ENCODE measurements at regions not wholly inside any gene's neighbourhood (a gene's known extent, or its start where the extent isn't known, plus 50 kb on each side); places are given as distances from the start of the nearest gene placed in this dataset.

DNA sequence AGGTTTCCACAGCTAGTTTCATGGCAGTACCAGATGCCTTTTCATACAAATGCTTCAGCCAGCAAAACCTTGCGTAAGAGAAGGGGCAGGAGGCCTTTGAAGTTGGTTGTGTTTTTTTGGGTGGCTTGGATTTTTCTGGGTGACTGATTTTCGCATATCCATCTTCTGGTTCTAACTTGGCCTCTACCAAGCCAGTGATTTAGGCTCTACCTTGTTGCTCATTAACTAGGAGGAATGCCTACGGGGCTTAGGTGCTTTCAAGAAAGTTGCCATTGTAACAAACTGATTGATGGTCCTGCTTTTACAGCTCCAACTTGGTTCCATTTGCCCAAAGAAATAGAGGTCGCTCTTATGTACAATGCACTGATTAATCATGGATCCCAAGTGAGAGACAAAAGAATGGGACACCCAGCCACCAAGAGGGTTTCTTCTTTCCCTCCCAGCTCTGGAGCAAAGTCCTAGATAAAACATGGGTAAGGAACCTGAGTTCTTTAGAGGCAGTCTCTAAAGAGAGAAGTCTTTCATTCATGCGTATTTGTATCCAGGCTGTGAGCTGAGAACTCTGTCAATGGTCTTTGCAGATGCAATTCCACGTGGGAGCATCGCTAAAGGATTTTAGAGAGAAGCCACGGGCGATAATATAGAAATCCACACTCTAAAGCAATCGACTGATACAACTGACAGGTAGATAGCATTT, 92.1 kb upstream of the FGFR2 start:
- H3K4me3 ChIP-seq (replicated peaks in 1 of 2; ENCODE audit: low read depth in 2 of 2, low read length in 2 of 2) = no peak overlapping the region
- TF ChIP-seq CTCF (IDR thresholded peaks at IDR 0.05; ENCODE audit: low read depth, low read length) = no peak
- DNase-seq (ENCODE audit: low read depth in 2 of 2) = no peak

DNA sequence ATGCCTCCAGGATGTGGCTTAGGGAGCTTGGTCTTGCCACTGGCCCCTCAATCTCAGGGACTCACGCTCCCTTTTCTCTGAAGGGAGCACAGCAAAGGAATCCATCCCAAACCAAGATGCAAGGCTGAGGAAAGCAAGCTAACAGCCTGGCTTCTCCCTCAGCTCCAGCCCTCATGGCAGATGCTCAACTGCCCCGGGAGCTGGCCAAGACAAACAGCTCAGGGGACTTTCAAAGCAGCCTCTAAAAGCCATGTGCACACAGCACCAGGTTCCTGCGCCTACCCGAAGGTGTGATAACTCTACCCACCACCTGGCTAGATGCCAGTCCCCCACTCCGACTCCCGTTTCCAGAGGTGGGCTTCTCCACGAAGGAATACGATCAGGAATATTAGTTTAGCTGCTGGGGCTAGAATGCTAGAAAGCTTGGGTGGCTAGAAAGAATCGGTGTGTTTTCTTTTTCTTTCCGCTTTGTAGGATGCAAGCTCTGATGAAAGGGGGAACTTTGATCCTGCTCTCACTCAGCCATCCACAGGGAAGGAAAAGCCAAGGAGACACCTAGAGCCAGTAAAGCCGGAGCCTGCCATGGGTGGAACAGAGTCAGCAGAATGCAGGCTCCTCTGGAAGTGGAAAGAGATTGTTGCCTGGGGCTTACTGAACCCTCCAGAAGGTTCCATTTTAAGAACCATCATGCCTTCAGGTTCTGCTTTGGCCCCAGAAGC, 89.0 kb upstream of the FGFR2 start:
- no peak for DNase-seq (ENCODE audit: low read depth in 2 of 2)
- no peak overlapping the region for H3K4me3 ChIP-seq (replicated peaks in 1 of 2; ENCODE audit: low read depth in 2 of 2, low read length in 2 of 2)
- TF ChIP-seq CTCF (IDR thresholded peaks at IDR 0.05; ENCODE audit: low read depth, low read length) = no peak

DNA sequence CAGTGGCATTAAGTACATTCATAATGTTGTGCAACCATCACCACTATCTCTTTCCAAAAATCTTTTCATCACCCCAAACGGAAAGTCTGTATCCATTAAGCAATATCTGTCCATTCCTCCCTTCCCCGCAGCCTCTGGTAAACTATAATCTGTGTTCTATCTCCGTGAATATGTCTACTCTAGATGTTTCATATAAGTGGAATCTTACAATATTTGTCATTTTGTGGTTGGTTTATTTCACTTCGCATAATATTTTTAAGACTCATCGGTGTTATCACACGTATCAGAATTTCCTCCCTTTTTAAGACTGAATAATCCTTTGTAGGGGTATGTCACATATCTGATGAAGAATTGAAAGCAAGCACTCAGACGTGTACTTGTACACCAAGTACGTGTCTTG, 86.0 kb upstream of the FGFR2 start:
- DNase-seq (ENCODE audit: low read depth in 2 of 2) = peak in 1 of 2 donors; percentile 44
- H3K4me3 ChIP-seq (replicated peaks in 1 of 2; ENCODE audit: low read depth in 2 of 2, low read length in 2 of 2) = no peak overlapping the region
- TF ChIP-seq CTCF (IDR thresholded peaks at IDR 0.05; ENCODE audit: low read depth, low read length) = no peak

GRCh38 chr10:121683816-121684215, 85.6 kb upstream of the FGFR2 start:
- no peak for DNase-seq (ENCODE audit: low read depth in 2 of 2)
- H3K4me3 ChIP-seq (replicated peaks in 1 of 2; ENCODE audit: low read depth in 2 of 2, low read length in 2 of 2) = no peak overlapping the region
- no peak for TF ChIP-seq CTCF (IDR thresholded peaks at IDR 0.05; ENCODE audit: low read depth, low read length)

DNA sequence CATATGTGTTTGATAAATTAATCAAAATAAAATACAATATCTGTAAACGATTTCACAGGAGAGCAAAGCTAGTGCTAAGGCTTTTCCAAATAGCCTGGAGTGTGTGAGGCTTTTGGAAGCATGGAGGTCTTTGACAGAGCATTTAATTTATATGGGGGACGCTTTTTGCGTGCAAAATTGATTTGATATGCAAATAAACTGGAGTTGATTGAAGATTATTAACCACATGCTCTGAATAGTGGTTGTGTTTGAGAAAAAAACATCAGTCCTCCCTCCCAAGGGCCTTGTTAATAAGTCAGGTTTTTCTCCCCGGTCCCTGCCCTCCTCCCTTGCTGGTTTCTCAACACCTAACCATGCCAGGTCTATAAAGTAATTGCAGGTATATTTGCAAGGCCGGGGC, 85.1 kb upstream of the FGFR2 start:
- no peak for TF ChIP-seq CTCF (IDR thresholded peaks at IDR 0.05; ENCODE audit: low read depth, low read length)
- H3K4me3 ChIP-seq (replicated peaks in 1 of 2; ENCODE audit: low read depth in 2 of 2, low read length in 2 of 2) = no peak overlapping the region
- no peak for DNase-seq (ENCODE audit: low read depth in 2 of 2)

- DNase-seq (ENCODE audit: low read depth in 2 of 2) = no peak
- no peak for TF ChIP-seq CTCF (IDR thresholded peaks at IDR 0.05; ENCODE audit: low read depth, low read length)
- no peak overlapping the region for H3K4me3 ChIP-seq (replicated peaks in 1 of 2; ENCODE audit: low read depth in 2 of 2, low read length in 2 of 2)
Observed at GRCh38 chr10:121681997-121682687, 83.9 kb upstream of the FGFR2 start.

All from cardiac fibroblast (primary cell).